HCT116 (cell line): ENCODE measurements at regions not wholly inside any gene's neighbourhood (a gene's known extent, or its start where the extent isn't known, plus 50 kb on each side); places are given as distances from the start of the nearest gene placed in this dataset.

ENCODE experiments used
- ATAC-seq: fragments of 200-7000 bp; cut with Tn5 transposase; 2 replicates; pipeline ENCODE4 v1.9.1; 2020; ENCODE audit warnings: mild to moderate bottlenecking, moderate library complexity
- BruUV-seq: library from RNA; stranded (reverse); fragments of 400-500 nt; replicated peaks from 2 replicates; lab custom pipeline; 2021; lab: Mats Ljungman, UMichigan
- CTCF ChIA-PET: fragments of 300-600 bp; sonication (Branson Sonifier 250); formaldehyde crosslinking; loops from one replicate; lab custom pipeline; 2021; ENCODE audit warnings: antibody characterized with exemption; lab: Charles Lee
- POLR2A ChIA-PET: fragments of 300-600, 350-600 bp; sonication (Branson Sonifier 250); formaldehyde crosslinking; loops from one replicate; lab custom pipeline; 2021; ENCODE audit warnings: antibody characterized with exemption; lab: Charles Lee
- RAD21 ChIA-PET, 2 experiments: fragments of 300-600 bp; sonication (Branson Sonifier 250); formaldehyde crosslinking; loops; one replicate each; lab custom pipeline; 2023; ENCODE audit warnings: low total read pairs in 2 of 2; ENCODE audit not compliant: uncharacterized antibody in 2 of 2, unreplicated experiment in 2 of 2, low non-redundant PET in 1 of 2; lab: Charles Lee
- DNase-seq: peaks from one replicate; pipeline ENCODE4 v3.0.0-alpha.2; 2010; ENCODE audit warnings: low read depth, low spot score
- H2AFZ ChIP-seq: fragments of 200-600 bp; shearing (Covaris generic), sonication (generic); 2 replicates; pipeline ENCODE4 v1.6.1; 2017; ENCODE audit warnings: low read depth, mixed run types, mixed read lengths, antibody characterized with exemption, low read length; ENCODE audit not compliant: poor library complexity, severe bottlenecking
- H3K27ac ChIP-seq: 2 replicates; pipeline ENCODE4 v1.5.1; 2012; ENCODE audit warnings: low read depth, low read length
- H3K27me3 ChIP-seq: fragments of 200-600 bp; sonication (generic); 2 replicates; pipeline ENCODE4 v1.6.1; 2016; ENCODE audit warnings: mixed run types, low read length, mixed read lengths; ENCODE audit not compliant: insufficient read depth
- H3K36me3 ChIP-seq, 2 experiments: fragments of 200-500 bp in 1 of 2; fragments of 200-600 bp in 1 of 2; sonication (Bioruptor generic) in 1 of 2; sonication (generic) in 1 of 2; 2 replicates each; pipeline versions ENCODE4 v1.5.1 to v1.6.1; 2014 to 2016; ENCODE audit warnings: low read length in 2 of 2, inconsistent platforms in 1 of 2, mixed read lengths in 1 of 2, mixed run types in 1 of 2; ENCODE audit not compliant: insufficient read depth in 2 of 2, control insufficient read depth in 1 of 2
- H3K4me1 ChIP-seq, 2 experiments: fragments of 200-600 bp in 1 of 2; sonication (generic) in 1 of 2; 2 replicates each; pipeline versions ENCODE4 v1.5.1 to v1.6.1; 2012 to 2017; ENCODE audit warnings: low read length in 2 of 2, inconsistent platforms in 1 of 2, mild to moderate bottlenecking in 1 of 2, mixed read lengths in 1 of 2, mixed run types in 1 of 2, moderate library complexity in 1 of 2; ENCODE audit not compliant: insufficient read depth in 2 of 2, control insufficient read depth in 1 of 2
- H3K4me2 ChIP-seq: fragments of 200-600 bp; sonication (generic); 2 replicates; pipeline ENCODE4 v1.6.1; 2017; ENCODE audit warnings: mixed run types, low read length, mixed read lengths
- H3K4me3 ChIP-seq, 2 experiments: fragments of 200-600 bp in 1 of 2; sonication (generic) in 1 of 2; replicated peaks in 1 of 2; 2 replicates each; pipeline ENCODE4 v1.5.1; 2011 to 2016; ENCODE audit warnings: low read length in 2 of 2, control low read depth in 1 of 2, low read depth in 1 of 2, mild to moderate bottlenecking in 1 of 2, mixed read lengths in 1 of 2, mixed run types in 1 of 2
- H3K79me2 ChIP-seq: fragments of 200-600 bp; sonication (generic); 2 replicates; pipeline ENCODE4 v1.6.1; 2017; ENCODE audit warnings: mild to moderate bottlenecking, mixed run types, low read length, moderate library complexity, mixed read lengths; ENCODE audit not compliant: insufficient read depth
- H3K9ac ChIP-seq: fragments of 200-600 bp; sonication (generic); 2 replicates; pipeline ENCODE4 v1.6.1; 2016; ENCODE audit warnings: low read length, mixed read lengths
- H3K9me2 ChIP-seq: fragments of 200-600 bp; sonication (generic), shearing (Covaris generic); 2 replicates; pipeline ENCODE4 v1.6.1; 2017; ENCODE audit warnings: mixed run types, mild to moderate bottlenecking, moderate library complexity; ENCODE audit not compliant: insufficient read depth
- H3K9me3 ChIP-seq, 2 experiments: fragments of 200-500 bp in 1 of 2; fragments of 200-600 bp in 1 of 2; sonication (Bioruptor generic) in 1 of 2; sonication (generic) in 1 of 2; 2 replicates each; pipeline ENCODE4 v1.6.1; 2014 to 2017; ENCODE audit warnings: low read length in 2 of 2, mixed read lengths in 2 of 2, inconsistent platforms in 1 of 2, low read depth in 1 of 2, mild to moderate bottlenecking in 1 of 2, mixed run types in 1 of 2, moderate library complexity in 1 of 2; ENCODE audit not compliant: control insufficient read depth in 1 of 2, insufficient read depth in 1 of 2
- H4K20me1 ChIP-seq: fragments of 200-600 bp; sonication (generic), shearing (Covaris generic); 2 replicates; pipeline ENCODE4 v1.6.1; 2017; ENCODE audit warnings: mixed run types, mild to moderate bottlenecking, moderate library complexity; ENCODE audit not compliant: insufficient read depth
- CBX3 ChIP-seq: IDR thresholded peaks from 2 replicates; pipeline ENCODE4 v1.6.1; 2012; ENCODE audit warnings: low read depth
- CEBPB ChIP-seq: IDR thresholded peaks from 2 replicates; pipeline ENCODE4 v1.6.1; 2012; ENCODE audit warnings: low read depth
- EGR1 ChIP-seq: IDR thresholded peaks from 2 replicates; pipeline ENCODE4 v1.6.1; 2012; ENCODE audit warnings: low read depth
- EZH2 ChIP-seq: fragments of 200-600 bp; sonication (generic); IDR thresholded peaks from 2 replicates; pipeline ENCODE4 v1.6.1; 2017; ENCODE audit warnings: antibody characterized with exemption, mixed run types
- FOSL1 ChIP-seq: IDR thresholded peaks from 2 replicates; pipeline ENCODE4 v1.6.1; 2012; ENCODE audit warnings: low read depth
- POLR2A ChIP-seq: IDR thresholded peaks from 2 replicates; pipeline ENCODE4 v1.7.0; 2011; ENCODE audit warnings: borderline replicate concordance; ENCODE audit not compliant: insufficient read depth, insufficient read length; ENCODE audit errors: extremely low read depth
- POLR2AphosphoS5 ChIP-seq: IDR thresholded peaks from 2 replicates; pipeline ENCODE4 v1.6.1; 2011; ENCODE audit warnings: mild to moderate bottlenecking, low read depth, low read length, moderate library complexity
- RAD21 ChIP-seq: IDR thresholded peaks from 2 replicates; pipeline ENCODE4 v1.6.1; 2012; ENCODE audit warnings: low read depth, mild to moderate bottlenecking
- SIN3A ChIP-seq: IDR thresholded peaks from 2 replicates; pipeline ENCODE4 v1.6.1; 2012; ENCODE audit warnings: low read depth
- SP1 ChIP-seq: IDR thresholded peaks from 2 replicates; pipeline ENCODE4 v1.6.1; 2012; ENCODE audit warnings: low read depth
- SRF ChIP-seq: IDR thresholded peaks from 2 replicates; pipeline ENCODE4 v1.6.1; 2012; ENCODE audit warnings: low read depth
- TCF7L2 ChIP-seq: IDR thresholded peaks from 2 replicates; pipeline ENCODE4 v1.7.0; 2011; ENCODE audit warnings: borderline replicate concordance, inconsistent platforms; ENCODE audit not compliant: insufficient read depth, insufficient read length; ENCODE audit errors: extremely low read depth
- ZNF274 ChIP-seq: fragments of 200-500 bp; sonication (Bioruptor generic); IDR thresholded peaks from 2 replicates; pipeline ENCODE4 v1.6.1; 2014; ENCODE audit warnings: mild to moderate bottlenecking, low read depth, low read length, inconsistent platforms
- intact Hi-C: fragments of 100-400 bp; cut with micrococcal nuclease; formaldehyde crosslinking; loops from 2 replicates; pipeline ENCODE4 v1.10.0; 2022
- TF ChIP-seq, protein P1 (sequence below): IDR thresholded peaks from 2 replicates; pipeline ENCODE4 v1.6.1; 2011; ENCODE audit warnings: mild to moderate bottlenecking, low read length, moderate library complexity; ENCODE audit not compliant: insufficient replicate concordance; ENCODE audit errors: extremely low read depth
- TF ChIP-seq, protein P2 (sequence below): IDR thresholded peaks from 2 replicates; pipeline ENCODE4 v1.6.1; 2012; ENCODE audit warnings: low read depth
- TF ChIP-seq, protein P3 (sequence below), 3 experiments: fragments of 200-600 bp in 1 of 3; sonication (generic) in 1 of 3; IDR thresholded peaks in 2 of 3; conservative IDR thresholded peaks in 1 of 3; 2 replicates each; pipeline ENCODE4 v1.5.1; 2012 to 2017; ENCODE audit warnings: low read depth in 2 of 3, low read length in 2 of 3, antibody characterized with exemption in 1 of 3, borderline replicate concordance in 1 of 3, control low read depth in 1 of 3, mild to moderate bottlenecking in 1 of 3, mixed read lengths in 1 of 3, mixed run types in 1 of 3, moderate library complexity in 1 of 3; ENCODE audit not compliant: insufficient read depth in 1 of 3
- TF ChIP-seq, protein P4 (sequence below): IDR thresholded peaks from 2 replicates; pipeline ENCODE4 v1.6.1; 2012

DNA sequence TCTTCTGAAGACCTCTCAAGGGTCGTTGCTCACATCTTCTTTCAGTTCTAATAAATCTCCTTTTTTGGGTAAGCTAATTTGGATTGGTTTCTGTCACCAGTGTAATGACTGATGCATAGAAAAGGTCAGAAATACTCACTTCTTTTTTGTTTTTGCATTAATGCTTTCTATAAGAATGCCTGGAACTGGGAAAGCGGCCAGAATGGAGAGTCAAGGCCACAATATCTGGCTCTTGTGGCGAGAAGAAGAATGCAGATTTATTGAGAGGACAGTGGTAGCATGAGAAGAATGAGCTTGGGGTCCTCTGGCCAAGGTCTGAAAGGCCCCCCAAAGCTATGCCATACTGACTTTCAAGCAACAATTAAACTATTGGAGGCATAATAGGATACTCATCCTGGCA lies 88.0 kb upstream of the SLC12A2 start (continued):
- no peak for TF ChIP-seq POLR2AphosphoS5

DNA sequence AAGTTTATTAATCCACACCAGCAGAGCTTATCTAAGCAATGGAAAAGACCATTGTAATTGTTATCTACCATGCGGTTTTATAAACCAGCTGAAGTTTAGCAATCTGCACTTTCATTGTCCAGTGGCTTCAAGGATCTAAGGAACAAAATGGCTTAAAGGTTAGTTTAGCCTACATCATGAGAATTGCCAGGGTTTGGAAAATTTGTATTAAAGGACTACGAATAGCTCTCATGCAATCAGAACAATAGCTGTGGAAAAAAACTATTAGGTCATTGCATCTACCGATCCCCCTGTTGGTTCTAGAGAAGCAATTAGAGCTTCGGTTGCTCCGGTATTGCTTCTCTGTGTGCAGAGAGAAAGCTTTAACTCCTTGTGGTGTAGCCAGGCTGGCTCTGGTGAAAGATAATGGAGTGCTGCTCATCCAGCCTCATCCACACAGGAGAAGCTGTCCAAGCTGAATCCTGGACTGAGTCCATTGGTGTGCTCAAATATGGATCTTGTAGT lies 86.3 kb upstream of the SLC12A2 start:
- H3K4me2 ChIP-seq: no peak overlapping the region
- no peaks in the 10 kb centered on the region for H3K36me3 ChIP-seq
- peaks cover 0 to 5% of the 10 kb centered on the region in 2 experiments; a peak in 1 of 4 replicates for H3K4me1 ChIP-seq
- intact Hi-C loops: no loop called here
- no peak overlapping the region for H3K4me3 ChIP-seq
- H4K20me1 ChIP-seq: no peaks in the 10 kb centered on the region
- no peak overlapping the region for H3K27ac ChIP-seq
- no peak overlapping the region for H3K9ac ChIP-seq
- no TSS peak for BruUV-seq
- no peaks in the 10 kb centered on the region for H3K9me3 ChIP-seq
- H3K79me2 ChIP-seq: no peaks in the 10 kb centered on the region
- ChIA-PET RAD21 (no interaction called here), POLR2A (no interaction called here), CTCF (no interaction called here)
- TF ChIP-seq, protein P1, sequence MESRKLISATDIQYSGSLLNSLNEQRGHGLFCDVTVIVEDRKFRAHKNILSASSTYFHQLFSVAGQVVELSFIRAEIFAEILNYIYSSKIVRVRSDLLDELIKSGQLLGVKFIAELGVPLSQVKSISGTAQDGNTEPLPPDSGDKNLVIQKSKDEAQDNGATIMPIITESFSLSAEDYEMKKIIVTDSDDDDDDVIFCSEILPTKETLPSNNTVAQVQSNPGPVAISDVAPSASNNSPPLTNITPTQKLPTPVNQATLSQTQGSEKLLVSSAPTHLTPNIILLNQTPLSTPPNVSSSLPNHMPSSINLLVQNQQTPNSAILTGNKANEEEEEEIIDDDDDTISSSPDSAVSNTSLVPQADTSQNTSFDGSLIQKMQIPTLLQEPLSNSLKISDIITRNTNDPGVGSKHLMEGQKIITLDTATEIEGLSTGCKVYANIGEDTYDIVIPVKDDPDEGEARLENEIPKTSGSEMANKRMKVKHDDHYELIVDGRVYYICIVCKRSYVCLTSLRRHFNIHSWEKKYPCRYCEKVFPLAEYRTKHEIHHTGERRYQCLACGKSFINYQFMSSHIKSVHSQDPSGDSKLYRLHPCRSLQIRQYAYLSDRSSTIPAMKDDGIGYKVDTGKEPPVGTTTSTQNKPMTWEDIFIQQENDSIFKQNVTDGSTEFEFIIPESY: no peak
- TF ChIP-seq POLR2AphosphoS5: no peak
- TF ChIP-seq CEBPB: no peak
- TF ChIP-seq TCF7L2: no peak
- TF ChIP-seq SRF: no peak
- TF ChIP-seq ZNF274: no peak
- no peak for TF ChIP-seq FOSL1
- TF ChIP-seq, protein P2, sequence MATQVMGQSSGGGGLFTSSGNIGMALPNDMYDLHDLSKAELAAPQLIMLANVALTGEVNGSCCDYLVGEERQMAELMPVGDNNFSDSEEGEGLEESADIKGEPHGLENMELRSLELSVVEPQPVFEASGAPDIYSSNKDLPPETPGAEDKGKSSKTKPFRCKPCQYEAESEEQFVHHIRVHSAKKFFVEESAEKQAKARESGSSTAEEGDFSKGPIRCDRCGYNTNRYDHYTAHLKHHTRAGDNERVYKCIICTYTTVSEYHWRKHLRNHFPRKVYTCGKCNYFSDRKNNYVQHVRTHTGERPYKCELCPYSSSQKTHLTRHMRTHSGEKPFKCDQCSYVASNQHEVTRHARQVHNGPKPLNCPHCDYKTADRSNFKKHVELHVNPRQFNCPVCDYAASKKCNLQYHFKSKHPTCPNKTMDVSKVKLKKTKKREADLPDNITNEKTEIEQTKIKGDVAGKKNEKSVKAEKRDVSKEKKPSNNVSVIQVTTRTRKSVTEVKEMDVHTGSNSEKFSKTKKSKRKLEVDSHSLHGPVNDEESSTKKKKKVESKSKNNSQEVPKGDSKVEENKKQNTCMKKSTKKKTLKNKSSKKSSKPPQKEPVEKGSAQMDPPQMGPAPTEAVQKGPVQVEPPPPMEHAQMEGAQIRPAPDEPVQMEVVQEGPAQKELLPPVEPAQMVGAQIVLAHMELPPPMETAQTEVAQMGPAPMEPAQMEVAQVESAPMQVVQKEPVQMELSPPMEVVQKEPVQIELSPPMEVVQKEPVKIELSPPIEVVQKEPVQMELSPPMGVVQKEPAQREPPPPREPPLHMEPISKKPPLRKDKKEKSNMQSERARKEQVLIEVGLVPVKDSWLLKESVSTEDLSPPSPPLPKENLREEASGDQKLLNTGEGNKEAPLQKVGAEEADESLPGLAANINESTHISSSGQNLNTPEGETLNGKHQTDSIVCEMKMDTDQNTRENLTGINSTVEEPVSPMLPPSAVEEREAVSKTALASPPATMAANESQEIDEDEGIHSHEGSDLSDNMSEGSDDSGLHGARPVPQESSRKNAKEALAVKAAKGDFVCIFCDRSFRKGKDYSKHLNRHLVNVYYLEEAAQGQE: no peak
- TF ChIP-seq, protein P3, sequence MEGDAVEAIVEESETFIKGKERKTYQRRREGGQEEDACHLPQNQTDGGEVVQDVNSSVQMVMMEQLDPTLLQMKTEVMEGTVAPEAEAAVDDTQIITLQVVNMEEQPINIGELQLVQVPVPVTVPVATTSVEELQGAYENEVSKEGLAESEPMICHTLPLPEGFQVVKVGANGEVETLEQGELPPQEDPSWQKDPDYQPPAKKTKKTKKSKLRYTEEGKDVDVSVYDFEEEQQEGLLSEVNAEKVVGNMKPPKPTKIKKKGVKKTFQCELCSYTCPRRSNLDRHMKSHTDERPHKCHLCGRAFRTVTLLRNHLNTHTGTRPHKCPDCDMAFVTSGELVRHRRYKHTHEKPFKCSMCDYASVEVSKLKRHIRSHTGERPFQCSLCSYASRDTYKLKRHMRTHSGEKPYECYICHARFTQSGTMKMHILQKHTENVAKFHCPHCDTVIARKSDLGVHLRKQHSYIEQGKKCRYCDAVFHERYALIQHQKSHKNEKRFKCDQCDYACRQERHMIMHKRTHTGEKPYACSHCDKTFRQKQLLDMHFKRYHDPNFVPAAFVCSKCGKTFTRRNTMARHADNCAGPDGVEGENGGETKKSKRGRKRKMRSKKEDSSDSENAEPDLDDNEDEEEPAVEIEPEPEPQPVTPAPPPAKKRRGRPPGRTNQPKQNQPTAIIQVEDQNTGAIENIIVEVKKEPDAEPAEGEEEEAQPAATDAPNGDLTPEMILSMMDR (IDR thresholded peaks at IDR 0.05 in 2 of 3, conservative IDR thresholded peaks at IDR 0.05 in 1 of 3; ENCODE audit: borderline replicate concordance in 1 of 3, insufficient read depth in 1 of 3, low read depth in 2 of 3, low read length in 2 of 3): no peak
- no peak for TF ChIP-seq EGR1
- TF ChIP-seq, protein P4, sequence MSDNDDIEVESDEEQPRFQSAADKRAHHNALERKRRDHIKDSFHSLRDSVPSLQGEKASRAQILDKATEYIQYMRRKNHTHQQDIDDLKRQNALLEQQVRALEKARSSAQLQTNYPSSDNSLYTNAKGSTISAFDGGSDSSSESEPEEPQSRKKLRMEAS: no peak
- TF ChIP-seq RAD21: no peak
- no peak for TF ChIP-seq POLR2A
- TF ChIP-seq SIN3A: no peak
- no peak for TF ChIP-seq SP1
- TF ChIP-seq EZH2: no peak
- no peak for TF ChIP-seq CBX3
- DNase-seq: no peak
- H3K27me3 ChIP-seq: no peaks in the 10 kb centered on the region
- no peaks in the 10 kb centered on the region for H3K9me2 ChIP-seq
- no peak for ATAC-seq
- no peak overlapping the region for H2AFZ ChIP-seq
